ENCODE measurements at regions not wholly inside any gene's neighbourhood (a gene's known extent, or its start where the extent isn't known, plus 50 kb on each side); places are given as distances from the start of the nearest gene placed in this dataset.
A peak's percentile ranks its signal among the peaks of the same experiment; 100 is the strongest.

- 1% methylated on average over 4 of the region's 4 CpGs for WGBS (ENCODE audit: insufficient coverage, low coverage, missing lambda C conversion rate)
Measured at GRCh38 chr1:171427852-171428471, 57.4 kb upstream of the PRRC2C start.

GRCh38 chr1:171429137-171429536 is 56.2 kb upstream of the PRRC2C start:
- Histone ChIP-seq H3K36me3 (ENCODE audit: control insufficient read depth, insufficient read depth, low read length) (no peaks in the 10 kb centered on the region), H3K9me1 (ENCODE audit: control insufficient read depth, insufficient read depth, low read length) (no peaks in the 10 kb centered on the region), H3K9ac (ENCODE audit: insufficient read depth in 1 of 2, low read depth in 2 of 2, low read length in 2 of 2) (no peak overlapping the region), H3K27ac (ENCODE audit: extremely low read depth, low read depth, low read length) (no peak overlapping the region), H3K4me1 (replicated peaks in 1 of 2; ENCODE audit: control insufficient read depth in 2 of 2, insufficient read depth in 2 of 2, low read length in 2 of 2) (no peaks in the 10 kb centered on the region), H3K27me3 (ENCODE audit: control insufficient read depth in 2 of 2, insufficient read depth in 2 of 2, low read length in 2 of 2) (peaks cover 15 to 40% of the 10 kb centered on the region in 2 experiments), H3K4me3 (no peak overlapping the region), H3K79me2 (ENCODE audit: control insufficient read depth, insufficient read depth, low read length) (no peaks in the 10 kb centered on the region), H2AFZ (ENCODE audit: low read depth, low read length) (no peak overlapping the region), H3K9me3 (replicated peaks; ENCODE audit: control insufficient read depth, insufficient read depth, low read depth, low read length) (no peaks in the 10 kb centered on the region), H4K20me1 (replicated peaks; ENCODE audit: control insufficient read depth, insufficient read depth, low read length) (no peaks in the 10 kb centered on the region), H3K4me2 (ENCODE audit: insufficient read depth, low read length) (no peak overlapping the region)
- in situ Hi-C loops (cut with MboI) = no loop called here
- TF ChIP-seq HNRNPL (IDR thresholded peaks at IDR 0.05; ENCODE audit: low read depth, low read length) (no peak), SPI1 (IDR thresholded peaks at IDR 0.05; ENCODE audit: borderline replicate concordance, low read depth, low read length) (peak; percentile 79; the same call in 1 of the 2 replicates), RBM22 (IDR thresholded peaks at IDR 0.05; ENCODE audit: low read depth, low read length, poor library complexity, severe bottlenecking) (no peak)
- DNase-seq (ENCODE audit: extremely low read depth in 1 of 4, low spot score in 3 of 4) (no peak), ATAC-seq (no peak), FAIRE-seq (no peak)
- ChIA-PET POLR2A (no interaction called here), CTCF (ENCODE audit: low intra/inter-chr PET ratio) (no interaction called here)
- intact Hi-C loops (cut with micrococcal nuclease) = no loop called here
- 3% methylated on average over 6 of the region's 6 CpGs for WGBS (ENCODE audit: insufficient coverage, low coverage, missing lambda C conversion rate)
- no TSS peak for BruUV-seq (replicated peaks)

More at GRCh38 chr1:171427852-171428471, 57.4 kb upstream of the PRRC2C start:
- no TSS peak for BruUV-seq (replicated peaks)
- FAIRE-seq (no peak), ATAC-seq (no peak), DNase-seq (ENCODE audit: extremely low read depth in 1 of 4, low spot score in 3 of 4) (no peak)
- intact Hi-C loops (cut with micrococcal nuclease) (no loop called here), in situ Hi-C loops (cut with MboI) (no loop called here)
- Histone ChIP-seq H3K79me2 (ENCODE audit: control insufficient read depth, insufficient read depth, low read length) (no peaks in the 10 kb centered on the region), H3K36me3 (ENCODE audit: control insufficient read depth, insufficient read depth, low read length) (no peaks in the 10 kb centered on the region), H3K9me3 (replicated peaks; ENCODE audit: control insufficient read depth, insufficient read depth, low read depth, low read length) (no peaks in the 10 kb centered on the region), H3K9me1 (ENCODE audit: control insufficient read depth, insufficient read depth, low read length) (no peaks in the 10 kb centered on the region), H3K4me3 (no peak overlapping the region), H2AFZ (ENCODE audit: low read depth, low read length) (no peak overlapping the region), H3K27me3 (ENCODE audit: control insufficient read depth in 2 of 2, insufficient read depth in 2 of 2, low read length in 2 of 2) (peaks cover 15 to 47% of the 10 kb centered on the region in 2 experiments), H3K4me1 (replicated peaks in 1 of 2; ENCODE audit: control insufficient read depth in 2 of 2, insufficient read depth in 2 of 2, low read length in 2 of 2) (no peaks in the 10 kb centered on the region), H4K20me1 (replicated peaks; ENCODE audit: control insufficient read depth, insufficient read depth, low read length) (no peaks in the 10 kb centered on the region), H3K4me2 (ENCODE audit: insufficient read depth, low read length) (no peak overlapping the region), H3K27ac (ENCODE audit: extremely low read depth, low read depth, low read length) (no peak overlapping the region), H3K9ac (ENCODE audit: insufficient read depth in 1 of 2, low read depth in 2 of 2, low read length in 2 of 2) (no peak overlapping the region)
- no peak for TF ChIP-seq TFE3 (CRISPR knock-in tag; IDR thresholded peaks at IDR 0.05)
- TF ChIP-seq ZNF583 (CRISPR knock-in tag; IDR thresholded peaks at IDR 0.05) = no peak
- CTCF ChIA-PET (ENCODE audit: low intra/inter-chr PET ratio) = no interaction called here
- POLR2A ChIA-PET = no interaction called here
